ENCODE measurements at regions not wholly inside any gene's neighbourhood (a gene's known extent, or its start where the extent isn't known, plus 50 kb on each side); places are given as distances from the start of the nearest gene placed in this dataset.
"Not testable (repeated sequence)": the region's sequence is repeated elsewhere in the genome, so short reads cannot be mapped to it uniquely, and the experiment has no call there.

- Mint-ChIP-seq H3K27me3 (no peaks in the 10 kb centered on the region), H3K4me1 (no peaks in the 10 kb centered on the region), H3K4me3 (no peak overlapping the region), H3K36me3 (ENCODE audit: low read depth) (no peaks in the 10 kb centered on the region), H3K27ac (no peak overlapping the region), H3K9me3 (no peaks in the 10 kb centered on the region)
- intact Hi-C loops (cut with micrococcal nuclease) = no loop called here
- DNase-seq = no peak
Observed at GRCh38 chr7:124662372-124662771, 103.2 kb downstream of the GPR37 start.

- Mint-ChIP-seq H3K4me3 (no peak overlapping the region), H3K36me3 (ENCODE audit: low read depth) (no peaks in the 10 kb centered on the region), H3K9me3 (no peaks in the 10 kb centered on the region), H3K27ac (no peak overlapping the region), H3K27me3 (no peaks in the 10 kb centered on the region), H3K4me1 (no peaks in the 10 kb centered on the region)
- DNase-seq = no peak
- intact Hi-C loops (cut with micrococcal nuclease) = no loop called here
Observed at GRCh38 chr7:124655990-124656389, 109.6 kb downstream of the GPR37 start.

GRCh38 chr7:124652237-124652636 lies 113.4 kb downstream of the GPR37 start:
- intact Hi-C loops (cut with micrococcal nuclease) = no loop called here
- no peak overlapping the region for H3K4me3 Mint-ChIP-seq
- DNase-seq = no peak
- H3K4me1 Mint-ChIP-seq = peaks cover 4% of the 10 kb centered on the region
- no peaks in the 10 kb centered on the region for H3K36me3 Mint-ChIP-seq (ENCODE audit: low read depth)
- H3K9me3 Mint-ChIP-seq = no peaks in the 10 kb centered on the region
- H3K27ac Mint-ChIP-seq = no peak overlapping the region
- no peaks in the 10 kb centered on the region for H3K27me3 Mint-ChIP-seq

GRCh38 chr7:124651136-124651535 lies 114.5 kb downstream of the GPR37 start:
- Mint-ChIP-seq H3K4me3 (no peak overlapping the region), H3K27ac (no peak overlapping the region), H3K36me3 (ENCODE audit: low read depth) (no peaks in the 10 kb centered on the region), H3K9me3 (no peaks in the 10 kb centered on the region), H3K4me1 (peaks cover 4% of the 10 kb centered on the region), H3K27me3 (no peaks in the 10 kb centered on the region)
- no peak for DNase-seq
- intact Hi-C loops (cut with micrococcal nuclease) = no loop called here

GRCh38 chr7:124649397-124650014 lies 116.1 kb downstream of the GPR37 start:
- no peak for DNase-seq
- Mint-ChIP-seq H3K4me1 (peaks cover 4% of the 10 kb centered on the region), H3K36me3 (ENCODE audit: low read depth) (no peaks in the 10 kb centered on the region), H3K27me3 (no peaks in the 10 kb centered on the region), H3K4me3 (peak overlapping the region; percentile 55), H3K9me3 (no peaks in the 10 kb centered on the region), H3K27ac (no peak overlapping the region)
- intact Hi-C loops (cut with micrococcal nuclease) = no loop called here

- DNase-seq = no peak
- Mint-ChIP-seq H3K4me1 (peaks cover 4% of the 10 kb centered on the region), H3K4me3 (no peak overlapping the region), H3K36me3 (ENCODE audit: low read depth) (no peaks in the 10 kb centered on the region), H3K27me3 (no peaks in the 10 kb centered on the region), H3K27ac (no peak overlapping the region), H3K9me3 (no peaks in the 10 kb centered on the region)
- intact Hi-C loops (cut with micrococcal nuclease) = no loop called here
Observed at GRCh38 chr7:124647630-124648306, 117.8 kb downstream of the GPR37 start.

GRCh38 chr7:124645704-124646103 lies 119.9 kb downstream of the GPR37 start:
- no peak overlapping the region for H3K4me3 Mint-ChIP-seq
- H3K4me1 Mint-ChIP-seq = peaks cover 4% of the 10 kb centered on the region
- no peaks in the 10 kb centered on the region for H3K9me3 Mint-ChIP-seq
- H3K27me3 Mint-ChIP-seq = no peaks in the 10 kb centered on the region
- no peak overlapping the region for H3K27ac Mint-ChIP-seq
- intact Hi-C loops (cut with micrococcal nuclease) = no loop called here
- H3K36me3 Mint-ChIP-seq (ENCODE audit: low read depth) = no peaks in the 10 kb centered on the region
- DNase-seq = no peak

- no peak for DNase-seq
- no peaks in the 10 kb centered on the region for H3K9me3 Mint-ChIP-seq
- no peaks in the 10 kb centered on the region for H3K36me3 Mint-ChIP-seq (ENCODE audit: low read depth)
- H3K27ac Mint-ChIP-seq = no peak overlapping the region
- H3K4me1 Mint-ChIP-seq = no peaks in the 10 kb centered on the region
- intact Hi-C loops (cut with micrococcal nuclease) = no loop called here
- H3K4me3 Mint-ChIP-seq = no peak overlapping the region
- no peaks in the 10 kb centered on the region for H3K27me3 Mint-ChIP-seq
Observed at GRCh38 chr7:124643311-124643811, 122.2 kb downstream of the GPR37 start.

- no peaks in the 10 kb centered on the region for H3K9me3 Mint-ChIP-seq
- H3K4me3 Mint-ChIP-seq = no peak overlapping the region
- H3K36me3 Mint-ChIP-seq (ENCODE audit: low read depth) = no peaks in the 10 kb centered on the region
- no peak overlapping the region for H3K27ac Mint-ChIP-seq
- no peaks in the 10 kb centered on the region for H3K4me1 Mint-ChIP-seq
- H3K27me3 Mint-ChIP-seq = no peaks in the 10 kb centered on the region
- intact Hi-C loops (cut with micrococcal nuclease) = no loop called here
- DNase-seq = no peak
Observed at GRCh38 chr7:124635416-124635815, 130.2 kb downstream of the GPR37 start.

GRCh38 chr7:124633740-124634139 lies 131.9 kb downstream of the GPR37 start:
- Mint-ChIP-seq H3K27me3 (no peaks in the 10 kb centered on the region), H3K36me3 (ENCODE audit: low read depth) (no peaks in the 10 kb centered on the region), H3K9me3 (no peaks in the 10 kb centered on the region), H3K4me1 (no peaks in the 10 kb centered on the region), H3K27ac (no peak overlapping the region), H3K4me3 (no peak overlapping the region)
- DNase-seq = no peak
- intact Hi-C loops (cut with micrococcal nuclease) = no loop called here

- intact Hi-C loops (cut with micrococcal nuclease) = no loop called here
- no peaks in the 10 kb centered on the region for H3K9me3 Mint-ChIP-seq
- H3K27me3 Mint-ChIP-seq = no peaks in the 10 kb centered on the region
- no peaks in the 10 kb centered on the region for H3K4me1 Mint-ChIP-seq
- no peak overlapping the region for H3K4me3 Mint-ChIP-seq
- H3K36me3 Mint-ChIP-seq (ENCODE audit: low read depth) = no peaks in the 10 kb centered on the region
- H3K27ac Mint-ChIP-seq = no peak overlapping the region
- no peak for DNase-seq
Observed at GRCh38 chr7:124630395-124630794, 135.2 kb downstream of the GPR37 start.

GRCh38 chr7:124618871-124619270 lies 146.7 kb downstream of the GPR37 start:
- no peak for DNase-seq
- Mint-ChIP-seq H3K27ac (no peak overlapping the region), H3K4me1 (no peaks in the 10 kb centered on the region), H3K27me3 (no peaks in the 10 kb centered on the region), H3K9me3 (no peaks in the 10 kb centered on the region), H3K36me3 (ENCODE audit: low read depth) (no peaks in the 10 kb centered on the region), H3K4me3 (no peak overlapping the region)
- intact Hi-C loops (cut with micrococcal nuclease) = no loop called here

- not testable (repeated sequence) for H3K4me1 Mint-ChIP-seq, H3K4me3 Mint-ChIP-seq
Observed at GRCh38 chr7:124618051-124618450, 147.5 kb downstream of the GPR37 start.

GRCh38 chr7:124603066-124603465 lies 162.5 kb downstream of the GPR37 start:
- H3K4me3 Mint-ChIP-seq = no peak overlapping the region
- no peaks in the 10 kb centered on the region for H3K36me3 Mint-ChIP-seq (ENCODE audit: low read depth)
- H3K27ac Mint-ChIP-seq = no peak overlapping the region
- no peaks in the 10 kb centered on the region for H3K27me3 Mint-ChIP-seq
- intact Hi-C loops (cut with micrococcal nuclease) = no loop called here
- H3K4me1 Mint-ChIP-seq = no peaks in the 10 kb centered on the region
- H3K9me3 Mint-ChIP-seq = no peaks in the 10 kb centered on the region
- no peak for DNase-seq

More at GRCh38 chr7:124618051-124618450, 147.5 kb downstream of the GPR37 start:
- H3K27ac Mint-ChIP-seq; intact Hi-C loops (cut with micrococcal nuclease); H3K27me3 Mint-ChIP-seq; H3K36me3 Mint-ChIP-seq (ENCODE audit: low read depth); H3K9me3 Mint-ChIP-seq; DNase-seq: not testable (repeated sequence)

- no peaks in the 10 kb centered on the region for H3K36me3 Mint-ChIP-seq (ENCODE audit: low read depth)
- intact Hi-C loops (cut with micrococcal nuclease) = no loop called here
- no peaks in the 10 kb centered on the region for H3K9me3 Mint-ChIP-seq
- H3K27me3 Mint-ChIP-seq = no peaks in the 10 kb centered on the region
- H3K4me3 Mint-ChIP-seq = no peak overlapping the region
- DNase-seq = no peak
- H3K27ac Mint-ChIP-seq = no peak overlapping the region
- no peaks in the 10 kb centered on the region for H3K4me1 Mint-ChIP-seq
Observed at GRCh38 chr7:124597509-124597908, 168.1 kb downstream of the GPR37 start.
